ENCODE measurements at regions not wholly inside any gene's neighbourhood (a gene's known extent, or its start where the extent isn't known, plus 50 kb on each side); places are given as distances from the start of the nearest gene placed in this dataset.

DNA sequence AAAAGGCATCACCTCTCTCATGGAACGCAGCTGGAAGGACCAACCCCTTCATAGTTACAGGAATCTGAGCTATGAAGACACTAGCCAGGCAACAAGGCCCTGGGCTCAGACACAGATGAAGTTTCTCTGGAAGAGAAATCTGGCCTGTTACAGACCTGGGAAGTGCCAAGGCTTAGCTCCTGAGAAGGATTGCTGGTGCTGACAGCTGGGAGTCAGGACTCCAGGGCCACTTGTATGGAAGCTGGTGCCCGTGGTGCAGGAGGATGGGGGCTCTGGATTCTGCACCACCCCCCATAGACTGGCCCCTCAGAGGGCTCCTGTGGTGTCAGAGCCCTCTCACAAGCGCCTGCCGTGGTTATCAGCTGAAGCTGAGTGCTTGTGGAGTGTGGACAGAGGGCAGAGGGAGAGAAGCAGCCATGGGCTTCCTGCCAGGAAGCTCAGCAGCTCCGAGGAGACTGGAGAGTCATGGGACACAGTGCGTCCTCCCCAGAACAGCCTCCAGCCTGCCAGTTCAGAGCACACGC is 87.3 kb upstream of the LCLAT1 start:
- Mint-ChIP-seq H3K27me3 (ENCODE audit: low read depth in 3 of 3) (peaks cover 10 to 18% (median 11%) of the 10 kb centered on the region in 3 donors), H3K4me3 (no peak overlapping the region), H3K36me3 (no peaks in the 10 kb centered on the region), H3K9me3 (no peaks in the 10 kb centered on the region), H3K4me1 (no peaks in the 10 kb centered on the region), H3K27ac (no peak overlapping the region)
- Histone ChIP-seq H3K9me3 (replicated peaks in 1 of 2; ENCODE audit: control insufficient read depth in 1 of 2, insufficient read depth in 1 of 2, low read length in 2 of 2) (no peaks in the 10 kb centered on the region), H3K27me3 (ENCODE audit: control insufficient read depth in 2 of 2, insufficient read depth in 2 of 2, low read length in 2 of 2) (no peaks in the 10 kb centered on the region), H3K36me3 (replicated peaks in 1 of 2; ENCODE audit: control insufficient read depth in 1 of 2, insufficient read depth in 2 of 2, low read length in 2 of 2) (no peaks in the 10 kb centered on the region), H3K4me2 (replicated peaks; ENCODE audit: extremely low read depth, low read length, poor library complexity, severe bottlenecking) (no peak overlapping the region), H3K4me1 (ENCODE audit: control insufficient read depth in 1 of 2, insufficient read depth in 2 of 2, low read length in 2 of 2) (no peaks in the 10 kb centered on the region), H2AFZ (ENCODE audit: insufficient read depth, low read depth, low read length, poor library complexity, severe bottlenecking) (no peak overlapping the region), H3K4me3 (replicated peaks in 1 of 3; ENCODE audit: low read depth in 2 of 3, low read length in 3 of 3) (no peak overlapping the region), H4K20me1 (ENCODE audit: insufficient read depth, low read length) (no peaks in the 10 kb centered on the region), H3K9ac (ENCODE audit: insufficient read depth, low read length, poor library complexity, severe bottlenecking) (no peak overlapping the region), H3K27ac (ENCODE audit: low read depth in 1 of 2, low read length in 2 of 2) (no peak overlapping the region), H3K79me2 (ENCODE audit: insufficient read depth, low read length) (no peaks in the 10 kb centered on the region)
- 72% methylated on average over 5 of the region's 7 CpGs for WGBS (ENCODE audit: insufficient coverage)
- TF ChIP-seq, protein P1, sequence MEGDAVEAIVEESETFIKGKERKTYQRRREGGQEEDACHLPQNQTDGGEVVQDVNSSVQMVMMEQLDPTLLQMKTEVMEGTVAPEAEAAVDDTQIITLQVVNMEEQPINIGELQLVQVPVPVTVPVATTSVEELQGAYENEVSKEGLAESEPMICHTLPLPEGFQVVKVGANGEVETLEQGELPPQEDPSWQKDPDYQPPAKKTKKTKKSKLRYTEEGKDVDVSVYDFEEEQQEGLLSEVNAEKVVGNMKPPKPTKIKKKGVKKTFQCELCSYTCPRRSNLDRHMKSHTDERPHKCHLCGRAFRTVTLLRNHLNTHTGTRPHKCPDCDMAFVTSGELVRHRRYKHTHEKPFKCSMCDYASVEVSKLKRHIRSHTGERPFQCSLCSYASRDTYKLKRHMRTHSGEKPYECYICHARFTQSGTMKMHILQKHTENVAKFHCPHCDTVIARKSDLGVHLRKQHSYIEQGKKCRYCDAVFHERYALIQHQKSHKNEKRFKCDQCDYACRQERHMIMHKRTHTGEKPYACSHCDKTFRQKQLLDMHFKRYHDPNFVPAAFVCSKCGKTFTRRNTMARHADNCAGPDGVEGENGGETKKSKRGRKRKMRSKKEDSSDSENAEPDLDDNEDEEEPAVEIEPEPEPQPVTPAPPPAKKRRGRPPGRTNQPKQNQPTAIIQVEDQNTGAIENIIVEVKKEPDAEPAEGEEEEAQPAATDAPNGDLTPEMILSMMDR (IDR thresholded peaks at IDR 0.05) = no peak
- intact Hi-C loops (cut with micrococcal nuclease) = no loop called here
- DNase-seq = no peak

DNA sequence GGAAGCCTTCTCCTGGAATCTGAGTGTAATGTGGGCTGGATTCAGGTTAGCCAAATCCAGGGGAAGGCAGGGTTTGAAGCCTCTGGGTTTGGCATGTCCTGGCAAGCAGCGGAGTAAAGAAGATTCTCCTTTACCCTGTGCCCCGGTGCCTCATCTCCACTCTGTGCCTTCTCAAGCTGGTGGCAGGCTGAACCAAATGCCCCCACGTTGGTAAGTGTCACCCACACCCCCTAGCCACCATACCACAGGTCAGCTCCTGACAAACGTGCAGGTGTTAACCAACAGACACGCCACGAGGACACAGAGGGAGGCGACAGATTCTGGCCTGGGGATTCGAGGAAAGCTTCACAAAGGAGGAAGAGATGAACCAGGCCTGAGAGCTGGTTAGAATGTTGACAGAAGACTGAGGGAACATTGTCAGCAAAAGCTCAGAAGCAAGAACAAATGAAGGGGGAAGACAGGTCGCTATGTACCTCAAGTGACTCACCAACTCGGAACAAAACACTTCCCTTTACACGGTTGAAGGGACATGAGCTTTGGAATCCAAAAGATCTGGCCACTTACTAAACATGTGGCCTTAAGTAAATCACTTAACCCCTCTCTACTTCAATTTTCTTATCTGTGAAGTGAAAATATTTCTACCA is 85.2 kb upstream of the LCLAT1 start:
- 84% methylated on average over 11 of the region's 11 CpGs for WGBS (ENCODE audit: insufficient coverage)
- Histone ChIP-seq H3K4me2 (replicated peaks; ENCODE audit: extremely low read depth, low read length, poor library complexity, severe bottlenecking) (no peak overlapping the region), H3K36me3 (replicated peaks in 1 of 2; ENCODE audit: control insufficient read depth in 1 of 2, insufficient read depth in 2 of 2, low read length in 2 of 2) (no peaks in the 10 kb centered on the region), H3K4me3 (replicated peaks in 1 of 3; ENCODE audit: low read depth in 2 of 3, low read length in 3 of 3) (no peak overlapping the region), H3K9me3 (replicated peaks in 1 of 2; ENCODE audit: control insufficient read depth in 1 of 2, insufficient read depth in 1 of 2, low read length in 2 of 2) (no peaks in the 10 kb centered on the region), H2AFZ (ENCODE audit: insufficient read depth, low read depth, low read length, poor library complexity, severe bottlenecking) (no peak overlapping the region), H3K9ac (ENCODE audit: insufficient read depth, low read length, poor library complexity, severe bottlenecking) (no peak overlapping the region), H3K27ac (ENCODE audit: low read depth in 1 of 2, low read length in 2 of 2) (no peak overlapping the region), H4K20me1 (ENCODE audit: insufficient read depth, low read length) (no peaks in the 10 kb centered on the region), H3K79me2 (ENCODE audit: insufficient read depth, low read length) (no peaks in the 10 kb centered on the region), H3K4me1 (ENCODE audit: control insufficient read depth in 1 of 2, insufficient read depth in 2 of 2, low read length in 2 of 2) (no peaks in the 10 kb centered on the region), H3K27me3 (ENCODE audit: control insufficient read depth in 2 of 2, insufficient read depth in 2 of 2, low read length in 2 of 2) (no peaks in the 10 kb centered on the region)
- Mint-ChIP-seq H3K36me3 (no peaks in the 10 kb centered on the region), H3K27me3 (ENCODE audit: low read depth in 3 of 3) (peaks cover 11 to 21% (median 21%) of the 10 kb centered on the region in 3 donors), H3K4me3 (no peak overlapping the region), H3K4me1 (no peaks in the 10 kb centered on the region), H3K27ac (no peak overlapping the region), H3K9me3 (no peaks in the 10 kb centered on the region)
- no peak for DNase-seq
- intact Hi-C loops (cut with micrococcal nuclease) = no loop called here
- TF ChIP-seq, protein P1 (IDR thresholded peaks at IDR 0.05) = no peak

All from CD14-positive monocyte (primary cell).